NCI-H1694 (cell line): ENCODE measurements at regions not wholly inside any gene's neighbourhood (a gene's known extent, or its start where the extent isn't known, plus 50 kb on each side); places are given as distances from the start of the nearest gene placed in this dataset.

Source experiments
- DNase-seq: peaks from one replicate; lab custom pipeline; 2025; lab: John Stamatoyannopoulos, UW

DNA sequence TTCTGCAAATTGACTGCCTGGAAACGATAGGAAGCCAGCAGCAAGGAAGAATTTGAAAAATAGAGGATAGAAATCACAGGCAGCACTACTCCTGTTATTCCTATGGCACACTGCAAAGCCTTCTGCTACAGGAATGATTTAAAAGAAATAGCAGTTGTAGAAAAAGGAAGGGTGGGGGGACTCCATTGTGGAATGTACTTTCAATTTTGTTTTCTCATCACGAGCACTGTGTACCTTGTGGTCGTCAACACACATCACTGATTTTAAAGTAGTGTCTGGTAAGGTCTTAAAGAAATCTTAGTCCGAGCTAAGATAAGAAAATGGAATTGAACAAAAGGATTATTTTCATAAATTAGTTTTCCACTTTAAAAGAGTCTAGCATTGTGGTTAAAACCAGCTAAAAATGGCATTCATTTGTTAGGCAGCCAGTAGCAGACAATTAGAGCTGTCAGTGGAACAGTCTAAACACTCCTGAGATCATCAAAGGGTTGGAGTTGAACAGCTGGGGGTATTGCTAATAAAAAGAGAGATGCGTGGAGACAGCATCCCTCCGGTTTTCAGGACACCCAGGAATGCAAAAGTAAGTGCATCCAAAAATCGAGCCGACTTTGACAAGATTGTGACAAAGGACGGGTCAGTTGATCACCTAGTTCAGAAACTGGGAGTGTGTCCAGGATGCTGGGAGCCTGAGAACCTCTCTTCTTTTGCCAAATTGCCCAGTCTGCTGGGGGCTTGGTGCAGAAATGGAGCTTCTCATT, 97.8 kb upstream of the WWC1 start:
- DNase-seq: no peak

- DNase-seq: no peak
Observed at GRCh38 chr5:168195110-168195509, 96.3 kb upstream of the WWC1 start.

GRCh38 chr5:168198359-168198758, 93.1 kb upstream of the WWC1 start:
- DNase-seq: no peak

- no peak for DNase-seq
Observed at GRCh38 chr5:168202996-168203395, 88.4 kb upstream of the WWC1 start.

DNA sequence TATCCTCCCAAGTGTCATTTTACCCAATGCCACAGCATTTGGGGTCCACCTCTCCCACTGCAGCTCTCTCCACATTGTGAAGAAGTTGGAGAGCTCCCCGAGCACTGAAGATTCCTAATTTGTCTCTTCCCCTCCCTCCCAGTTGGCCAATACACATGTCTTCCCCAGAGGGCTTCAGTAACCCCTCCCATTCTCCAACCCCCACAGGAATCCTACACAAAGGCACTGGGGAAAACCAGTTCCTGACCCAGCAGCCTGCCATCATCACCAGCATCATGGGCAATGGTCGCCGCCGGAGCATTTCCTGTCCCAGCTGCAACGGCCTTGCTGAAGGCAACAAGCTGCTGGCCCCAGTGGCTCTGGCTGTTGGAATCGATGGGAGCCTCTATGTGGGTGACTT, 87.3 kb upstream of the WWC1 start:
- no peak for DNase-seq

DNA sequence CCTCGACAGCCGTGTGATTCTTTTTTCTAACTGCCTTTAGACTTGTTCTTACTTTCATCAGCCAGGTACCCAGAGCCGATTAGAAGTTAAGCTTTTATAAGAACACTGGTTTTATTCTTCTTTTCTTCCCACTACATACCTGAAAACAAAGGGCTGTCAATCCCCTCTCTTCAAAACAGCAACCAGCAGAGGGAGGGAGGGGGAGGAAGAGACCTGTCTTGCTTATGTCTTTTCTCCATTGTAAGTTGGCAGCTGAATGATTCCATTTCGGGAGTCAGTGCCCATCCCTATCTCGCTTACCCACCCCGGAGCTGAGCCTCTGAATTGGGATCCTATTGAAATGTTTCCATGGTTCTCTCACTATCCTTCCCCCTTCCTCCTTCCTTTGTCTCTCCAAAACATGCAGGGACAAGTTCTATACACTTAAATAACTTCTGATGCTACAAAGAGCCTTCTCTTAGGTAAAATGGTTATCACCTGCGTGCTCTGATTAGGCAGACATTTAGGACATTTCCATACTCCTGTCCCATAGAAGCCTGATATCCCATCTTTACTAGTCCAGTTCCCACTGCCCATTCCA, 83.9 kb upstream of the WWC1 start:
- no peak for DNase-seq

DNA sequence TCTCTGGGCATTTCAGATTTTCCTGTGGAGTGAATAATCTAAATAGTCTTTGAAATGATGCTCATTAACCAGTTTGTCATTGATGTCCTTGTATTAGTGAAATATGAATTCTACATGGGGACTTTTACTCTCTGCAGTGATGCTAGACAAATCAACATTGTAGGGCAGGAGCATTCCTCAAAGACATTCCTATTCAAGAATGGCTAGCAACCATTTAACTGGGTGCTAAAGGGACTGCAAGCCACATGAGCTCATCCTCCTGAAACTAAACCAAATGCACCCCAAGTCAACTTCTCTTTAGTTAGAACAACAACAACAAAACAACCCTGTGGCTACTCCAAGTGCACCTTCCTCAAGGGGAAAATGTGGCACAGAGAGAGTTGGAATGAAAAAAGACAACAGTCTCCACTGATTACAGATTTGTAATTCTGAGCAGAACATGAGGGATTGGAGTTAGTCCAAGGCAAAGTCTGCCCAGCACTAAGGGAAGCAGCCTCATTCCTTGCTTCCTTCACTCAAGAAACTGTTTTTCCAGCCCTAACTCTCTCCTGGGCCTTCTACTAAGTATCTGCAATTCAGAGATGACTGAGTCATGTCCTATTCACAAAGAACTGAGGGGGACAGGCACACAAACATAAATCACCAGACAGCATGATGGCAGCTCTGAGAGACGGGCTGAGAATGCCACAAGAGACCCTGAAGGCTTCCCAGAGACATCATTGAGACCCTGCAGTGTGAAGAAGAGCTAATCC, 82.0 kb upstream of the WWC1 start:
- DNase-seq: no peak

DNA sequence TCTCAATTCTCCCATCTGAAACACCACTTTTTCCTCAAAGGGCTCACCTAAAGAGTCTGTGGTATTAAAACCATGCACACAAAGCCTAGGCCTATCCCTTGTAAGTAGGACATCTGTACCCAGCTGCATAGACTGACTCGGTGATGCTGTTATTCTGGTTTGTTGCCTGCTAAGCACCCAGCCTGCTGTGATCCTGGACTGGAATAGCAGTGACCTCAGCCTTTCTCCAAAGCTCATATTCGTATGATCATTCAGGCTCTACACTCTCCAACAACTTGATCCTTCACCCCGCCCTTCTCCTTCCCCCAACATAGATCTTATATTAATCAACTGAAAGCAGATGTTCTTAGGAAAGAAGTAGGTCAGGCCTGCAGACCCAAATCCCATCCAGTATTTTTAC, 81.4 kb upstream of the WWC1 start:
- DNase-seq: no peak

- no peak for DNase-seq
Observed at GRCh38 chr5:168211245-168211644, 80.2 kb upstream of the WWC1 start.

DNA sequence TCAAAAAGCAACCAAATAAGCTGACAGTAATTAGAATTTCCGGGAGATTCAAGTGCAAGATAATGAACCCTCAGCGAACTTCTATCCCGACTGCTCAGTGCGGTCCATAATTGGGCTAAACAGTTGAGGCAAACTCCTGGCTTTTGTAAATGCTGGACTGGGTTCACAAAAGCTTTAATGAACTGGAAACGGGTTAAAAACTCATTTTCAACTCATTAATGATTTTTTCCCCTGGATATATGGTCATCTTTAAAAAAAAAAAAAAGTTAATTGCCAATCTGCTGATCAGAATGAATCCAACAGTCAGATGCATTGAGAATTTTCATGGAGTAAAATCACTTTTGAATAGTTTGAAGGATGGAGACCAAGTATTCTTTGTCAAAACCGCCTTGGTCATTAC, 79.5 kb upstream of the WWC1 start:
- no peak for DNase-seq

- no peak for DNase-seq
Observed at GRCh38 chr5:168214071-168214470, 77.4 kb upstream of the WWC1 start.

- DNase-seq: no peak
Observed at GRCh38 chr5:168214886-168215285, 76.6 kb upstream of the WWC1 start.

DNA sequence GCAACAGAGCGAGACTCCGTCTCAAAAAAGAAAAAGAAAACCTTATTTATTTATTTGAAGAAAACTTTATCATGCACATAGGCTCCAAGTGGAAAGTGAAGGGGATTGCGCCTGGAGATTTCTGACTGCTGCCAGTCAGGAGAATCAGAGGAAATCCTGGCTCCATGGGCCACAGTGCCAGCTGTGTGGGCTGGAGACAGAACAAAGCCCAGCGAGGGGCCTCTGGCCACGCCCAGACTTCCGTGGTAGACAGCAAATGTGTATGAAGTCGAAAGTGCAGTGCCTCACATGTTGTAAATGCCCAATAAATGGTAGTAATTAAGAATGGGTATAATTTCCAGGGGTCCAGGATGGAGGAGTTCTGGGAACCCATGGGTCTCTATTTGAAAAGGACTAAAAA, 75.8 kb upstream of the WWC1 start:
- DNase-seq: no peak

DNA sequence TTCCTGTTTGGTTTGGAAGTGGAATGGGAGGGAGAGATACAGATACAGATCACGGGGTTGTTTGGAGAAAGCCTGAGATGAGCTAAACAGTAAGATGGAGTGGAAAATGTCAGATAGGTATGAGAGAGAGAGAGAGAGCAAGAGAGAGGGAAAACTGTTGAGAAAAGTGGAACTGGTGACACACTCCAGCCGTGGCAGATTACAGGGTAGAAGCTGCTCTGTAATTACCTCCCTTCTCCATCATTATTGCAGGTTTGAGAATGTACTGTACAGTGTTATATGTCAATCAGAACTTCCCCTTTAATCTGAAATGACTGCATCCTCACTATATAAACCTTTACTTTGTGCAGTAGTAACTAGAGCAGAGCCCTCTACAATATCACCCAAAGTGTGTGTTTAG, 74.5 kb upstream of the WWC1 start:
- no peak for DNase-seq

- DNase-seq: no peak
Observed at GRCh38 chr5:168217497-168217896, 73.9 kb upstream of the WWC1 start.

DNA sequence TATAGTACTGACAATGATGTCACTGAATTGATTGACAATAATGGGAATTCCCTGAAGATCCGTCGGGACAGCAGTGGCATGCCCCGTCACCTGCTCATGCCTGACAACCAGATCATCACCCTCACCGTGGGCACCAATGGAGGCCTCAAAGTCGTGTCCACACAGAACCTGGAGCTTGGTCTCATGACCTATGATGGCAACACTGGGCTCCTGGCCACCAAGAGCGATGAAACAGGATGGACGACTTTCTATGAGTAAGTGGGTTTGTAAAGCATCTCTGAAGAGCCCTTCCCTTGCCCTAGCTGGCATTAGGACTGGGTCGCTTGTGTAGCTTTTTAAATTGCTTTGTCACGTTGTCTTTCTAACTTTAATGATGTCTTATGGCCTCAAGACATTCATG, 72.7 kb upstream of the WWC1 start:
- no peak for DNase-seq

- DNase-seq: peak; percentile 83
Observed at GRCh38 chr5:168219515-168220410, 71.7 kb upstream of the WWC1 start.

DNA sequence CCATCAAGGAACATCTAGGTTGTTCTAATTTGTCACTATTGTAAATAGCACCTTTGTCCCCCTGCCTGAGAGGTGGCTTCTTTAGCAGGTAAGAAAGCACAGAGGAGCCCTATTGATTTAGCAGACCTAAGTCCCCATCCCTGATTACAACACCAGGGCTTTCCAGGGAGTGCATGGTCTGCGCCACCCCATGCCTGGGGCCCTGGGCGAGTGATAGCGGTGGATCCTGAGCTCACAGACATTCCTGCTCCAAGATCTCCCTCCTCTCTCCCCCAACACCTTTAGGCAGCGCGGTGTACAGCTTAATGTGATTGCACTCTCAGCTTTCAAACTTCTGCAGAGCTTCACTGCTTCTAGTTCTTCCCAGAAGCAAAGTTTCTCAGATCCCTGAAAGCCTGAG, 67.4 kb upstream of the WWC1 start:
- no peak for DNase-seq

GRCh38 chr5:168226012-168226411, 65.4 kb upstream of the WWC1 start:
- DNase-seq: no peak

GRCh38 chr5:168227001-168227400, 64.4 kb upstream of the WWC1 start:
- no peak for DNase-seq

GRCh38 chr5:168227973-168228615, 63.4 kb upstream of the WWC1 start:
- DNase-seq: no peak

DNA sequence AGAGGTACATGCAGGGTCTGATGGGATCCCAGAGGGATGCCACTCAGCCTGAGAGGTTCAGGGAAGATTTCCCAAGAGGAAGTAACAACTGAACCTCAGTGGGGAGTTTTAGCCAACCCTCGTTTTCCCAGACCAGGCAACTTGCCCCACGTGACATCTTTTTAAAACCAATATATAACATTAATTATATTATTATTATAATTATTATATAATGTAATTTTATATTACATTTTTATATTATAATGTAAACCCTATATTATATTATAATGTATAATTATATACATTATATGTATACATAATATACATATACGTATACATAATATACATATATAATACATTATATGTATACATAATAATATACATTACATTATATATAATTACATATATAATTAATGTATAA, 62.8 kb upstream of the WWC1 start:
- no peak for DNase-seq
